ENCODE measurements at regions not wholly inside any gene's neighbourhood (a gene's known extent, or its start where the extent isn't known, plus 50 kb on each side); places are given as distances from the start of the nearest gene placed in this dataset.

GRCh38 chr13:94822356-94822755 lies 110.0 kb upstream of the SOX21 start:
- TF ChIP-seq CTCF (IDR thresholded peaks at IDR 0.05) (no peak), POLR2A (IDR thresholded peaks at IDR 0.05) (no peak), EP300 (IDR thresholded peaks at IDR 0.05; ENCODE audit: low read depth) (no peak), POLR2AphosphoS5 (IDR thresholded peaks at IDR 0.05) (no peak)
